Astrocyte (in vitro differentiated cells and primary cell): ENCODE measurements at regions not wholly inside any gene's neighbourhood (a gene's known extent, or its start where the extent isn't known, plus 50 kb on each side); places are given as distances from the start of the nearest gene placed in this dataset.

Experiments used
- EZH2 ChIP-seq: IDR thresholded peaks from 2 replicates; pipeline ENCODE4 v1.6.1; 2012; ENCODE audit warnings: mild to moderate bottlenecking, low read length, inconsistent platforms; ENCODE audit not compliant: insufficient read depth
- TF ChIP-seq, protein P1 (sequence below): IDR thresholded peaks from 2 replicates; pipeline ENCODE4 v1.5.1; 2011; ENCODE audit warnings: low read depth, mild to moderate bottlenecking, inconsistent platforms, low read length, moderate library complexity; ENCODE audit not compliant: insufficient read depth

DNA sequence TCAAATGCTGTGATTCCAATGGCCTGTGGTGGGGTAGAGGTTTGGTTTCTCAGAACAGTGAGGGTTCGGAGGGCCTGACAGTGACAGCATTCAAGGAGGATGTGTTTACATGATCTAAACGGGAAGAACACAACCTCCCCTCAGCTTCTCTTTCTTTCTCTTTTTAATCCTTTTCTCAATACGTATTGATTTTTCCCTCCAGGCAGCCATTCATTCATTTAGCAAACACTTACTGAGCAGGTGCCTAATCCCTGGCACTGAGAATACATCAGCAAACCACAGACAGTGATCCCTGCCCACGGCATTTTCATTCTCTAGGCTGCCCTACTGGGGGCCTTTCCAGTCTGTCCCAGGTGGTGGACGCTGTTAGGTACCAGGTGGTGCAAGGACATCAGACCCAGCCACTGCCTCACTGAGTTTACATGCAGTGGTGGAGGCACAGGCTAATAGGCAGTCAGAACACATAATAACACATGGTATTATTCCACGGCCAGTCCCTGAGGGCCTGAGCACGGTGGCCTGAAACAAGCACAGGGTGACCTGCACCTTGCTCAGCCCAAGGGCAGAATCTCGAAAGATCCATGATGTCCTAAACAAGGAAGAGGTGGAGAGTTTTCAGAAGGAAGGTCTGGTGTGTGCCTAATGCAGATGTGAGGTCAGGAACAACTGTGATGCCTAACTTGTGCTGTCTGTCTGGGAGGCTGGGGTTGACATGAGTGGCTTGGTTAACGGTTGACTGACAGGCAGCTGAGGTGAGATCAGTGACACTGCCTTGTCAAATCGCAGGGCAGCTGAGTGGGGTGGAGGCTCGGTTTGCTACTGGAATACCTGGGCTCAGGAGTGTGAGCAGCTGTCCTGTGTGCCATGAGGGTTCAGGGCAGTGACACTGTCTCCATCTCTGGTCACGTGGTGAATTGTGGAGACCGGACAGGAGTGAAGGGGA, 785.5 kb upstream of the HS6ST1 start:
- TF ChIP-seq, protein P1, sequence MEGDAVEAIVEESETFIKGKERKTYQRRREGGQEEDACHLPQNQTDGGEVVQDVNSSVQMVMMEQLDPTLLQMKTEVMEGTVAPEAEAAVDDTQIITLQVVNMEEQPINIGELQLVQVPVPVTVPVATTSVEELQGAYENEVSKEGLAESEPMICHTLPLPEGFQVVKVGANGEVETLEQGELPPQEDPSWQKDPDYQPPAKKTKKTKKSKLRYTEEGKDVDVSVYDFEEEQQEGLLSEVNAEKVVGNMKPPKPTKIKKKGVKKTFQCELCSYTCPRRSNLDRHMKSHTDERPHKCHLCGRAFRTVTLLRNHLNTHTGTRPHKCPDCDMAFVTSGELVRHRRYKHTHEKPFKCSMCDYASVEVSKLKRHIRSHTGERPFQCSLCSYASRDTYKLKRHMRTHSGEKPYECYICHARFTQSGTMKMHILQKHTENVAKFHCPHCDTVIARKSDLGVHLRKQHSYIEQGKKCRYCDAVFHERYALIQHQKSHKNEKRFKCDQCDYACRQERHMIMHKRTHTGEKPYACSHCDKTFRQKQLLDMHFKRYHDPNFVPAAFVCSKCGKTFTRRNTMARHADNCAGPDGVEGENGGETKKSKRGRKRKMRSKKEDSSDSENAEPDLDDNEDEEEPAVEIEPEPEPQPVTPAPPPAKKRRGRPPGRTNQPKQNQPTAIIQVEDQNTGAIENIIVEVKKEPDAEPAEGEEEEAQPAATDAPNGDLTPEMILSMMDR = no peak
- TF ChIP-seq EZH2 = no peak
